ENCODE measurements at regions not wholly inside any gene's neighbourhood (a gene's known extent, or its start where the extent isn't known, plus 50 kb on each side); places are given as distances from the start of the nearest gene placed in this dataset.

DNA sequence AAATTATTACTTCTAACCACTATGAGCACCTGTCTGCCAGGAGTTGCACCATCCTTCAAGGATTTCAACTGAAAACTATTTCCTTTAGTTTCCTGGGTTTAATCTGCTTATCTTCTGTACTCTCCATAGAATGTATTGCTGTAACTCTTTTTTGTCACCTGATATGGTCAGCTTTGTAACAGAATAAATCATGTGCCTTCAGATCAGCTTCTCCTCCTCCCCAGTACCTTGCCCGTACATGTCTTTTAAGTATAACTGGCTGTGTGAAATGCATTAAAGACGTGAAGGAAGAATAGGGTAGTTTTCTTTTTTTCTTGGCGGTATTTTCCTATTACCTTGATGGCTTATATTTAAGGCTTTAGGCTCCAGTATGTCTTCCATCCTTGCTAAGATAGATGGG, 200.3 kb upstream of the NAV3 start:
- TF ChIP-seq FOXM1 (IDR thresholded peaks at IDR 0.05; ENCODE audit: low read depth, low read length) (no peak), POLR2A (IDR thresholded peaks at IDR 0.05; ENCODE audit: low read depth, low read length) (no peak), EP300 (IDR thresholded peaks at IDR 0.05; ENCODE audit: borderline replicate concordance in 1 of 2, control insufficient read depth in 1 of 2, low read depth in 2 of 2, low read length in 2 of 2) (no peak), ETV6 (conservative IDR thresholded peaks at IDR 0.05 in 1 of 2, IDR thresholded peaks at IDR 0.05 in 1 of 2; ENCODE audit: borderline replicate concordance in 1 of 2, low read depth in 1 of 2) (no peak), SRF (IDR thresholded peaks at IDR 0.05; ENCODE audit: low read depth in 2 of 2, low read length in 2 of 2) (no peak), MEF2A (IDR thresholded peaks at IDR 0.05; ENCODE audit: insufficient read depth, low read depth, low read length) (no peak), POLR2AphosphoS5 (IDR thresholded peaks at IDR 0.05; ENCODE audit: low read length) (no peak), SUPT20H (IDR thresholded peaks at IDR 0.05; ENCODE audit: borderline replicate concordance, control insufficient read depth, low read depth, low read length) (no peak), NR2C1 (IDR thresholded peaks at IDR 0.05) (no peak), POLR2AphosphoS2 (IDR thresholded peaks at IDR 0.05; ENCODE audit: low read depth, low read length) (no peak), NR2C2 (IDR thresholded peaks at IDR 0.05; ENCODE audit: borderline replicate concordance, control insufficient read depth, insufficient read length, low read depth) (no peak)
- TF ChIP-seq, protein P1, sequence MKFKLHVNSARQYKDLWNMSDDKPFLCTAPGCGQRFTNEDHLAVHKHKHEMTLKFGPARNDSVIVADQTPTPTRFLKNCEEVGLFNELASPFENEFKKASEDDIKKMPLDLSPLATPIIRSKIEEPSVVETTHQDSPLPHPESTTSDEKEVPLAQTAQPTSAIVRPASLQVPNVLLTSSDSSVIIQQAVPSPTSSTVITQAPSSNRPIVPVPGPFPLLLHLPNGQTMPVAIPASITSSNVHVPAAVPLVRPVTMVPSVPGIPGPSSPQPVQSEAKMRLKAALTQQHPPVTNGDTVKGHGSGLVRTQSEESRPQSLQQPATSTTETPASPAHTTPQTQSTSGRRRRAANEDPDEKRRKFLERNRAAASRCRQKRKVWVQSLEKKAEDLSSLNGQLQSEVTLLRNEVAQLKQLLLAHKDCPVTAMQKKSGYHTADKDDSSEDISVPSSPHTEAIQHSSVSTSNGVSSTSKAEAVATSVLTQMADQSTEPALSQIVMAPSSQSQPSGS (IDR thresholded peaks at IDR 0.05; ENCODE audit: low read length): no peak
- TF ChIP-seq, protein P2, sequence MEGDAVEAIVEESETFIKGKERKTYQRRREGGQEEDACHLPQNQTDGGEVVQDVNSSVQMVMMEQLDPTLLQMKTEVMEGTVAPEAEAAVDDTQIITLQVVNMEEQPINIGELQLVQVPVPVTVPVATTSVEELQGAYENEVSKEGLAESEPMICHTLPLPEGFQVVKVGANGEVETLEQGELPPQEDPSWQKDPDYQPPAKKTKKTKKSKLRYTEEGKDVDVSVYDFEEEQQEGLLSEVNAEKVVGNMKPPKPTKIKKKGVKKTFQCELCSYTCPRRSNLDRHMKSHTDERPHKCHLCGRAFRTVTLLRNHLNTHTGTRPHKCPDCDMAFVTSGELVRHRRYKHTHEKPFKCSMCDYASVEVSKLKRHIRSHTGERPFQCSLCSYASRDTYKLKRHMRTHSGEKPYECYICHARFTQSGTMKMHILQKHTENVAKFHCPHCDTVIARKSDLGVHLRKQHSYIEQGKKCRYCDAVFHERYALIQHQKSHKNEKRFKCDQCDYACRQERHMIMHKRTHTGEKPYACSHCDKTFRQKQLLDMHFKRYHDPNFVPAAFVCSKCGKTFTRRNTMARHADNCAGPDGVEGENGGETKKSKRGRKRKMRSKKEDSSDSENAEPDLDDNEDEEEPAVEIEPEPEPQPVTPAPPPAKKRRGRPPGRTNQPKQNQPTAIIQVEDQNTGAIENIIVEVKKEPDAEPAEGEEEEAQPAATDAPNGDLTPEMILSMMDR (IDR thresholded peaks at IDR 0.05 in 2 of 3, conservative IDR thresholded peaks at IDR 0.05 in 1 of 3; ENCODE audit: control insufficient read depth in 2 of 3, extremely low read depth in 1 of 3, insufficient read depth in 1 of 3, low read depth in 3 of 3, low read length in 3 of 3): no peak

Measured in GM12878 (cell line).